ENCODE measurements at regions not wholly inside any gene's neighbourhood (a gene's known extent, or its start where the extent isn't known, plus 50 kb on each side); places are given as distances from the start of the nearest gene placed in this dataset.
"Not testable (repeated sequence)": the region's sequence is repeated elsewhere in the genome, so short reads cannot be mapped to it uniquely, and the experiment has no call there.

- no peak for DNase-seq (ENCODE audit: low read depth in 2 of 2)
These were observed 108.8 kb downstream of the IL12A start for GRCh38 chr3:160097478-160097877.

- DNase-seq (ENCODE audit: low read depth in 2 of 2), result peak; percentile 13 to 15
These were observed 109.8 kb downstream of the IL12A start for GRCh38 chr3:160098261-160098908.

- DNase-seq (ENCODE audit: low read depth in 2 of 2), result no peak
These were observed 110.4 kb downstream of the IL12A start for GRCh38 chr3:160098926-160099626.

- DNase-seq (ENCODE audit: low read depth in 2 of 2), result no peak
These were observed 111.2 kb downstream of the IL12A start for GRCh38 chr3:160099834-160100233.

GRCh38 chr3:160100610-160101009 is 112.0 kb downstream of the IL12A start:
- no peak for DNase-seq (ENCODE audit: low read depth in 2 of 2)

GRCh38 chr3:160102001-160102400 is 113.4 kb downstream of the IL12A start:
- DNase-seq (ENCODE audit: low read depth in 2 of 2), result not testable (repeated sequence)

GRCh38 chr3:160103397-160103796 is 114.8 kb downstream of the IL12A start:
- DNase-seq (ENCODE audit: low read depth in 2 of 2), result no peak

- no peak for DNase-seq (ENCODE audit: low read depth in 2 of 2)
These were observed 117.4 kb downstream of the IL12A start for GRCh38 chr3:160105907-160106584.

- DNase-seq (ENCODE audit: low read depth in 2 of 2), result no peak
These were observed 118.0 kb upstream of the C3orf80 start for GRCh38 chr3:160106905-160107861.

GRCh38 chr3:160108362-160108761 is 116.9 kb upstream of the C3orf80 start:
- no peak for DNase-seq (ENCODE audit: low read depth in 2 of 2)

- DNase-seq (ENCODE audit: low read depth in 2 of 2), result no peak
These were observed 112.7 kb upstream of the C3orf80 start for GRCh38 chr3:160112481-160112880.

- no peak for DNase-seq (ENCODE audit: low read depth in 2 of 2)
These were observed 112.2 kb upstream of the C3orf80 start for GRCh38 chr3:160112996-160113395.

- no peak for DNase-seq (ENCODE audit: low read depth in 2 of 2)
These were observed 110.7 kb upstream of the C3orf80 start for GRCh38 chr3:160114355-160114995.

GRCh38 chr3:160115387-160115786 is 109.8 kb upstream of the C3orf80 start:
- no peak for DNase-seq (ENCODE audit: low read depth in 2 of 2)

- DNase-seq (ENCODE audit: low read depth in 2 of 2), result no peak
These were observed 101.0 kb upstream of the C3orf80 start for GRCh38 chr3:160124224-160124623.

GRCh38 chr3:160125258-160125657 is 100.0 kb upstream of the C3orf80 start:
- no peak for DNase-seq (ENCODE audit: low read depth in 2 of 2)

- DNase-seq (ENCODE audit: low read depth in 2 of 2), result no peak
These were observed 99.2 kb upstream of the C3orf80 start for GRCh38 chr3:160126051-160126450.

- DNase-seq (ENCODE audit: low read depth in 2 of 2), result no peak
These were observed 98.5 kb upstream of the C3orf80 start for GRCh38 chr3:160126761-160127160.

- DNase-seq (ENCODE audit: low read depth in 2 of 2), result no peak
These were observed 97.9 kb upstream of the C3orf80 start for GRCh38 chr3:160127308-160127707.

GRCh38 chr3:160128056-160128455 is 97.2 kb upstream of the C3orf80 start:
- DNase-seq (ENCODE audit: low read depth in 2 of 2), result no peak

- DNase-seq (ENCODE audit: low read depth in 2 of 2), result peak; percentile 97
These were observed 95.7 kb upstream of the C3orf80 start for GRCh38 chr3:160129459-160130061.

Data from fibroblast of skin of left quadriceps (primary cell).